22Rv1 (cell line): ENCODE measurements at regions not wholly inside any gene's neighbourhood (a gene's known extent, or its start where the extent isn't known, plus 50 kb on each side); places are given as distances from the start of the nearest gene placed in this dataset.

ENCODE experiments used
- H3K27ac ChIP-seq: fragments of 450-650 bp; 2 replicates; pipeline ENCODE4 v1.5.1; 2017
- ZFX ChIP-seq: fragments of 450-650 bp; IDR thresholded peaks from 2 replicates; pipeline ENCODE4 v1.6.1; 2017; ENCODE audit warnings: antibody characterized with exemption, borderline replicate concordance
- TF ChIP-seq, protein P1 (sequence below): fragments of 450-650 bp; IDR thresholded peaks from 2 replicates; pipeline ENCODE4 v1.5.1; 2017; ENCODE audit warnings: mild to moderate bottlenecking

DNA sequence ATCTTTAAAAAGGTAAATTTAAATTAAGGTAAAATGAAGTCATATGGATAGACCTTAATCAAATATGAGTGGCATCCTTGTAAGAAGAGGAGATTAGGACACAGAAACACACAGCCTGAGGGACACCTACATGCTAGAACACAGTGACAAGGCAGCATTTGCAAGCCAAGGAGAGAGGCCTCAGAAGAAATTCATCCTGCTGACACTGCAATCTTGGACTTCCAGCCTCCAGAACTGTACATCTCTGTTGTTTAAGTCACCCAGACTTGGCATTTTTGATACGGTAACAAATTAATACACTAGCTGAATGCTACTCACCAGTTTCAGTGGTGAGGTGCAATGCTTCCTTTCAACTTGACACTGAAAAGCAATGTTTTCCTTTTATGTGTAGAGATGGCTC is 305.0 kb downstream of the TDRD15 start:
- TF ChIP-seq ZFX: no peak
- TF ChIP-seq, protein P1, sequence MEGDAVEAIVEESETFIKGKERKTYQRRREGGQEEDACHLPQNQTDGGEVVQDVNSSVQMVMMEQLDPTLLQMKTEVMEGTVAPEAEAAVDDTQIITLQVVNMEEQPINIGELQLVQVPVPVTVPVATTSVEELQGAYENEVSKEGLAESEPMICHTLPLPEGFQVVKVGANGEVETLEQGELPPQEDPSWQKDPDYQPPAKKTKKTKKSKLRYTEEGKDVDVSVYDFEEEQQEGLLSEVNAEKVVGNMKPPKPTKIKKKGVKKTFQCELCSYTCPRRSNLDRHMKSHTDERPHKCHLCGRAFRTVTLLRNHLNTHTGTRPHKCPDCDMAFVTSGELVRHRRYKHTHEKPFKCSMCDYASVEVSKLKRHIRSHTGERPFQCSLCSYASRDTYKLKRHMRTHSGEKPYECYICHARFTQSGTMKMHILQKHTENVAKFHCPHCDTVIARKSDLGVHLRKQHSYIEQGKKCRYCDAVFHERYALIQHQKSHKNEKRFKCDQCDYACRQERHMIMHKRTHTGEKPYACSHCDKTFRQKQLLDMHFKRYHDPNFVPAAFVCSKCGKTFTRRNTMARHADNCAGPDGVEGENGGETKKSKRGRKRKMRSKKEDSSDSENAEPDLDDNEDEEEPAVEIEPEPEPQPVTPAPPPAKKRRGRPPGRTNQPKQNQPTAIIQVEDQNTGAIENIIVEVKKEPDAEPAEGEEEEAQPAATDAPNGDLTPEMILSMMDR: no peak
- H3K27ac ChIP-seq: no peak overlapping the region

DNA sequence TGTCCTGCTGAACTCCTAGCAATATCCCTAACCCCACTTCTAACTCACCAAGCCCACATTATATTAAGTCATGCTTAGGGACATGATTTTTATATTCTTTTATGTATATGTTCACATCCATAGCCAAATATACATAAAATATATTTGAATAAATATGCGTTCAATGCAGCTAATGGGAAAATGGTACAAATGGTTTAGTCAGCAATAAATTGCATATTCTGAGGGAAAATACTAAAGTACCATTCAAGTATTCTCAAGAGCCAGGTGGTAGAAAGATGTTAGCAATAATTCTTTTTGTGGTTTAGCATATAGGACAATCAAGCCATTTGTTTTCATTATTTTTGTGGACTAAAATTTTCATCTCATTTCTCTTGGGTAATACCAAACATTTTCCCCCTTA is 306.0 kb downstream of the TDRD15 start:
- TF ChIP-seq ZFX: no peak
- TF ChIP-seq, protein P1: no peak
- H3K27ac ChIP-seq: no peak overlapping the region

DNA sequence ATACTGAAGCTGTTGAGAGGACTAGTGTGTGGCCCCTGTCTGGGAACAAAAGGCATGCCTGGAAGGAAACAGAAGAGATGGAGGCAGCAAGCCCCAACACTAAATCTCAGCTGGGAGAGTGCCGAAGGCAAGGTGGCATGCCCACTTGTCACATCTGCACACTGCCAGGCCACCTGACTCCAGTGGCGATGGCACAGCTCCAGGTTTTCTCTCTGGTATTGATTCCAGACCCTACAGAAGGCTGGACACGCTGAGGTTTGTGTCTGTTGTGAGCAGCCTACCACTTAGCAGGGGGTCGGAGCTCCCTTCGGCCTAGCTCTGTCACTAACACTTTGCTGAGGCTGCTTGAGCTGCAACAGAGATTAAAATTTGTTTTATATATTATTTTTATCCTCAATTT is 307.3 kb downstream of the TDRD15 start:
- TF ChIP-seq ZFX: no peak
- TF ChIP-seq, protein P1: no peak
- no peak overlapping the region for H3K27ac ChIP-seq

DNA sequence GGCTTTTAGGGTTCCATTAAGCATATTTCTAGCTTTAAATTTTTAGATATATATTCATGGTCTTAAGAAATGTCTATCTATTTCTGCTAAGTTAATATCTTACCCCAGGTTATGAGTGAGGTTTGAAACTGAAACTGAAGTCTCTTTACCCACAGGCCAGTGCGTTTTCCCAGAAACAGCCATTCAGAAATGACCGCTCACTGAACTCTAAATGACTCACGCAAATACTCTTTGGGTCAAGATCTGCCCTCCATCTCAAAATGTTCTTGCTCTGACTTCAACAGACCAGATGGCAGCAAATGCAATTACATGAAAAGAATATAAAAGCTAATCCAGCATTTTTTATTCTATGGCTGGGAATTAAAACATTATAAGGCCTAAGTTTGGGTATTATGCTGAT is 315.2 kb downstream of the TDRD15 start:
- no peak overlapping the region for H3K27ac ChIP-seq
- TF ChIP-seq, protein P1: no peak
- TF ChIP-seq ZFX: no peak

DNA sequence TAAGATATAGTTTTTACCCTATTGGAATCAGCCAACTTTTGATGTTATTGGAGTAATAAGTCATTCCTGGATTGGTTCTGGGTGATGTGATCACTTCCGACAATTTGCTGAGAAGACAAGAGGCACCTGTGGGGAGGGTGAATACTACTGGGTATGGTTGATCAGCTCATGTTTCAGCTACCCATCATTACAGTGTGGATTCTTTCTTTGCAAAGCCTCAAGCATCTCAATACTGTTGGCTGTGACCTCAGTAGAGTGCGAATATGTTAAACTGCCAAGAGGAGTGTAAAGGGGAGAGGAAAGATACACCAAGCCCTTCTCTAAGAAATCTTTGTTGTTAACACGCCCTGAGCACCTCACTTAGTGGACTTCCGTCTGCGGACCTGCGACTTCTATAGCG is 317.7 kb downstream of the TDRD15 start:
- no peak overlapping the region for H3K27ac ChIP-seq
- TF ChIP-seq, protein P1: no peak
- TF ChIP-seq ZFX: no peak

DNA sequence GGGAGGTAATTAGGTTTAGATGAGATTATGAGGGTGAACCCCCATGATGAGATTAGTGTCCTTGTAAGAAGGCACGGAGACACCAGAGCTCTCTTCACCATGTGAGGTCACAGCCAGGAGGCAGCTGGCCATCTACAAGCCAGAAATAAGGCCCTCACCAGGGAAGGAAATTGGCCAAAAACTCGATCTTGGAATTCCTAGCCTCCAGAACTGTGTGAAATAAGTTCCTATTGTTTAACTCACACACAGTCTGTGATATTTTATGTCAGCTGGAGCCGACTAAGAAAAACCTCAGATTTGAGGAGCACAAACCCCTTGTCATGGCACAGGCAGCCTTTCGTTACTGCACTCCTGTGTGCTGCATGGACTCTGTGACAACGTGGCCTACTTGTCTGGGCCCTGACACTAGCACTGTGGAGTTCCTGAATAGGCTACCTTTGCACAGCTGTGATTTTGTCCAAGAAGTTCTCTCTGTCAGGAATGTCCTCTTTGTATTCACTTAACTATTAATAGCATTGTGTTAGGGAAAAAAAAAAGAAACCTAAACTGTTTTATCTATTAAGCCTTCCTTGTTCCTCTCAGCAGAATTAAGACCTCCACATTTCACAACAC is 319.8 kb downstream of the TDRD15 start:
- TF ChIP-seq, protein P1: no peak
- TF ChIP-seq ZFX: no peak
- no peak overlapping the region for H3K27ac ChIP-seq

DNA sequence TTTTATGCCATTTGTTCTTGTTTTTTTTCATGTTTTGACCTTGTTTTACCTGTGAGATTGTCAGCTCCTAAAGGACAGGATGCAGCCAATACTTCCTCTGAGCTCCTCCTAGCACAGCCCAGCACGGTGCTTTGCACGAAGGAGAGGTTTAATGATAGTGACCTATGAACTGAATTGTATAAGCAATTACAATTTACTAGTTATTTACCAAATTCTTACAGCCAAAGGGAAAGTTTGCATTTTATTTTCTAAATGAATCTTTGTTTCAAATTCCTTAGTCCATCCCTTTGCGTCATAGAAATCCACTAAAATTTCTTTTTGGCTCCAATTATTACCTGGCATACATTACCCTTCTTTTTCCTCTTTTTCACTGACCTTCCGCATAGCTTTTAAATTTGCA is 326.1 kb downstream of the TDRD15 start:
- TF ChIP-seq, protein P1: no peak
- no peak overlapping the region for H3K27ac ChIP-seq
